GM23248 (cell line): ENCODE measurements at regions not wholly inside any gene's neighbourhood (a gene's known extent, or its start where the extent isn't known, plus 50 kb on each side); places are given as distances from the start of the nearest gene placed in this dataset.

Experiments used
- EZH2 ChIP-seq: fragments of 200-600 bp; sonication (generic); IDR thresholded peaks from 2 replicates; pipeline ENCODE4 v1.6.1; 2018; ENCODE audit warnings: antibody characterized with exemption, mild to moderate bottlenecking; ENCODE audit not compliant: insufficient read depth, poor library complexity, severe bottlenecking
- EZH2phosphoT487 ChIP-seq: fragments of 200-600 bp; sonication (generic); IDR thresholded peaks from 2 replicates; pipeline ENCODE4 v1.6.1; 2018; ENCODE audit warnings: antibody characterized with exemption, moderate library complexity, mild to moderate bottlenecking, low read depth; ENCODE audit not compliant: insufficient read depth

DNA sequence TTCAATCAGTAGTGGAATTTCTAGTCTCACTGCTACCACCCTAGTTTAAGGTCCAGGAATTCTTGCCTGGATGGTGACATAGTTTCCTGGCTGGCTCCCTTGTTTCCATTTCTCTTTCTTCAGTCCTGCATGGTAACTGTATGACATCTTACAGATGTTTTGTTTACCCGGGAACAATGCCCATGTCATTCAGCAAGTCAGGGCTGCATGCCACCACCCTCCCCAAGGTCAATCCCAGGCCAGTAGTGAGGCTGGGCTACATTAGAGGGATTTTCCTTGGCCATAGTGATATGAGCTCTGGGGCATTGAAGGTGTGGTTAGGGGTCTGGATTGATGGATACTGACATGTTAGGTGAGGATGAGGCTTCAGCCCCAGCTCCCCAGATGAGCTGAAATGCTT is 114.9 kb upstream of the E2F8 start:
- no peak for TF ChIP-seq EZH2phosphoT487
- TF ChIP-seq EZH2: no peak
